Smooth muscle cell (in vitro differentiated cells): ENCODE measurements at regions not wholly inside any gene's neighbourhood (a gene's known extent, or its start where the extent isn't known, plus 50 kb on each side); places are given as distances from the start of the nearest gene placed in this dataset.

Experiments used
- DNase-seq: peaks from one replicate; lab custom pipeline; 2025; ENCODE audit not compliant: unreplicated experiment; lab: John Stamatoyannopoulos, UW
- H2AFZ ChIP-seq: fragments of 200-600 bp; sonication (generic); 2 replicates; pipeline ENCODE4 v1.6.0; 2016; ENCODE audit warnings: antibody characterized with exemption, low read depth, mild to moderate bottlenecking
- H3F3A ChIP-seq: fragments of 200-600 bp; sonication (generic); 2 replicates; pipeline ENCODE4 v1.6.0; 2017; ENCODE audit warnings: antibody characterized with exemption, low read depth
- H3K27ac ChIP-seq: fragments of 200-600 bp; sonication (generic); 2 replicates; pipeline ENCODE4 v1.5.1; 2016; ENCODE audit warnings: low read depth, mild to moderate bottlenecking
- H3K27me3 ChIP-seq: fragments of 200-600 bp; sonication (generic); 2 replicates; pipeline ENCODE4 v1.6.1; 2016; ENCODE audit warnings: low read depth, mild to moderate bottlenecking
- H3K36me3 ChIP-seq: fragments of 200-600 bp; sonication (generic); 2 replicates; pipeline ENCODE4 v1.5.1; 2016; ENCODE audit warnings: low read depth
- H3K4me1 ChIP-seq: fragments of 200-600 bp; sonication (generic); 2 replicates; pipeline ENCODE4 v1.5.1; 2016; ENCODE audit warnings: low read depth
- H3K4me2 ChIP-seq: fragments of 200-600 bp; sonication (generic); 2 replicates; pipeline ENCODE4 v1.6.0; 2016; ENCODE audit warnings: mild to moderate bottlenecking
- H3K4me3 ChIP-seq: fragments of 200-600 bp; sonication (generic); 2 replicates; pipeline ENCODE4 v1.5.1; 2016; ENCODE audit warnings: mild to moderate bottlenecking
- H3K79me2 ChIP-seq: fragments of 200-600 bp; sonication (generic); 2 replicates; pipeline ENCODE4 v1.6.0; 2016; ENCODE audit warnings: low read depth, mild to moderate bottlenecking
- H3K9ac ChIP-seq: fragments of 200-600 bp; sonication (generic); 2 replicates; pipeline ENCODE4 v1.6.0; 2016; ENCODE audit warnings: low read depth
- H3K9me3 ChIP-seq: fragments of 200-600 bp; sonication (generic); replicated peaks from 2 replicates; pipeline ENCODE4 v1.5.1; 2016; ENCODE audit warnings: low read depth
- H4K20me1 ChIP-seq: fragments of 200-600 bp; sonication (generic); 2 replicates; pipeline ENCODE4 v1.6.0; 2016; ENCODE audit warnings: low read depth
- CTCF ChIP-seq: fragments of 200-600 bp; sonication (generic); IDR thresholded peaks from 2 replicates; pipeline ENCODE4 v1.5.1; 2017; ENCODE audit warnings: borderline replicate concordance, mild to moderate bottlenecking, antibody characterized with exemption; ENCODE audit not compliant: insufficient read depth, poor library complexity, severe bottlenecking
- WGBS: methylation state at CpG from one replicate; pipeline ENCODE4 v1.1.7; 2016; ENCODE audit warnings: low lambda C conversion rate; 5-methylcytosine and 5-hydroxymethylcytosine counted together

GRCh38 chr15:100794008-100794407 is 85.6 kb upstream of the ALDH1A3 start:
- Histone ChIP-seq H3K27ac (no peak overlapping the region), H3F3A (no peaks in the 10 kb centered on the region), H3K79me2 (no peaks in the 10 kb centered on the region), H3K4me3 (no peak overlapping the region), H3K9me3 (no peaks in the 10 kb centered on the region), H3K36me3 (no peaks in the 10 kb centered on the region), H3K4me2 (no peak overlapping the region), H2AFZ (no peak overlapping the region), H3K9ac (no peak overlapping the region), H4K20me1 (no peaks in the 10 kb centered on the region), H3K27me3 (no peaks in the 10 kb centered on the region), H3K4me1 (no peaks in the 10 kb centered on the region)
- TF ChIP-seq CTCF: no peak
- no peak for DNase-seq
- 85% methylated on average over 3 of the region's 3 CpGs for WGBS

GRCh38 chr15:100801256-100801900 is 78.3 kb upstream of the ALDH1A3 start:
- DNase-seq: no peak
- Histone ChIP-seq H3K27ac (no peak overlapping the region), H3K27me3 (no peaks in the 10 kb centered on the region), H3K36me3 (no peaks in the 10 kb centered on the region), H3K4me3 (no peak overlapping the region), H3F3A (no peaks in the 10 kb centered on the region), H4K20me1 (no peaks in the 10 kb centered on the region), H2AFZ (no peak overlapping the region), H3K9me3 (no peaks in the 10 kb centered on the region), H3K4me2 (no peak overlapping the region), H3K79me2 (no peaks in the 10 kb centered on the region), H3K4me1 (no peaks in the 10 kb centered on the region), H3K9ac (no peak overlapping the region)
- TF ChIP-seq CTCF: no peak
- WGBS: 93% methylated on average over 17 of the region's 17 CpGs

- H3K4me1 ChIP-seq: no peaks in the 10 kb centered on the region
- WGBS: 91% methylated on average over 14 of the region's 14 CpGs
- H3K4me3 ChIP-seq: no peak overlapping the region
- H3K79me2 ChIP-seq: no peaks in the 10 kb centered on the region
- no peak for TF ChIP-seq CTCF
- no peaks in the 10 kb centered on the region for H3F3A ChIP-seq
- H3K9me3 ChIP-seq: no peaks in the 10 kb centered on the region
- H4K20me1 ChIP-seq: no peaks in the 10 kb centered on the region
- no peaks in the 10 kb centered on the region for H3K36me3 ChIP-seq
- H2AFZ ChIP-seq: no peak overlapping the region
- H3K27ac ChIP-seq: no peak overlapping the region
- DNase-seq: no peak
- H3K27me3 ChIP-seq: no peaks in the 10 kb centered on the region
- H3K4me2 ChIP-seq: no peak overlapping the region
- H3K9ac ChIP-seq: no peak overlapping the region
Observed at GRCh38 chr15:100802421-100803170, 77.0 kb upstream of the ALDH1A3 start.

GRCh38 chr15:100803171-100803440 is 76.5 kb upstream of the ALDH1A3 start:
- H3K36me3 ChIP-seq: no peaks in the 10 kb centered on the region
- H3K27me3 ChIP-seq: no peaks in the 10 kb centered on the region
- H3K9me3 ChIP-seq: no peaks in the 10 kb centered on the region
- no peaks in the 10 kb centered on the region for H3K79me2 ChIP-seq
- no peak for TF ChIP-seq CTCF
- no peak overlapping the region for H2AFZ ChIP-seq
- no peaks in the 10 kb centered on the region for H4K20me1 ChIP-seq
- no peak overlapping the region for H3K9ac ChIP-seq
- H3K4me3 ChIP-seq: no peak overlapping the region
- no peaks in the 10 kb centered on the region for H3F3A ChIP-seq
- H3K27ac ChIP-seq: no peak overlapping the region
- H3K4me2 ChIP-seq: no peak overlapping the region
- H3K4me1 ChIP-seq: no peaks in the 10 kb centered on the region
- WGBS: 95% methylated on average over 3 of the region's 3 CpGs
- DNase-seq: no peak
